ENCODE measurements at regions not wholly inside any gene's neighbourhood (a gene's known extent, or its start where the extent isn't known, plus 50 kb on each side); places are given as distances from the start of the nearest gene placed in this dataset.
"Not testable (repeated sequence)": the region's sequence is repeated elsewhere in the genome, so short reads cannot be mapped to it uniquely, and the experiment has no call there.

DNA sequence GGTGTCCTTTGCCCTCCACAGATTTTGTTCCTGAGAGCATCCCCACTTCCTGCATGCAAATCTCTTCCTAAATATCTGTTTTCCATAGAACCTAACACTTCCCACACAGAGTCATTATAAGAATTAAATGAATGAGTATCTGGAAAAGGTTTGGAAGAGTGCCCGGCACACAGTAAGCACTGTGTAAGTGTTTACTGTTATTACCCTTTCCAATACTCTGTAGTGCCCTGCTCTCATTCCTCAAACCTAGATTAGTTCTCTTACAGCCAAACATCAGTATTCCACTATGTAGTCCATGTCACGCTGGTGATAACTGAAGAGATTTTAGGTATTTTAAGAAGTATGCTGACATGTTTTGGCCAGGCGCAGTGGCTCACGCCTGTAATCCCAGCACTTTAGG lies 57.3 kb upstream of the PHF21A start:
- no peak for TF ChIP-seq POLR2A (IDR thresholded peaks at IDR 0.05)
- TF ChIP-seq, protein P1, sequence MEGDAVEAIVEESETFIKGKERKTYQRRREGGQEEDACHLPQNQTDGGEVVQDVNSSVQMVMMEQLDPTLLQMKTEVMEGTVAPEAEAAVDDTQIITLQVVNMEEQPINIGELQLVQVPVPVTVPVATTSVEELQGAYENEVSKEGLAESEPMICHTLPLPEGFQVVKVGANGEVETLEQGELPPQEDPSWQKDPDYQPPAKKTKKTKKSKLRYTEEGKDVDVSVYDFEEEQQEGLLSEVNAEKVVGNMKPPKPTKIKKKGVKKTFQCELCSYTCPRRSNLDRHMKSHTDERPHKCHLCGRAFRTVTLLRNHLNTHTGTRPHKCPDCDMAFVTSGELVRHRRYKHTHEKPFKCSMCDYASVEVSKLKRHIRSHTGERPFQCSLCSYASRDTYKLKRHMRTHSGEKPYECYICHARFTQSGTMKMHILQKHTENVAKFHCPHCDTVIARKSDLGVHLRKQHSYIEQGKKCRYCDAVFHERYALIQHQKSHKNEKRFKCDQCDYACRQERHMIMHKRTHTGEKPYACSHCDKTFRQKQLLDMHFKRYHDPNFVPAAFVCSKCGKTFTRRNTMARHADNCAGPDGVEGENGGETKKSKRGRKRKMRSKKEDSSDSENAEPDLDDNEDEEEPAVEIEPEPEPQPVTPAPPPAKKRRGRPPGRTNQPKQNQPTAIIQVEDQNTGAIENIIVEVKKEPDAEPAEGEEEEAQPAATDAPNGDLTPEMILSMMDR (IDR thresholded peaks at IDR 0.05), result no peak
- WGBS, 2 donors, result 82 to 86% methylated on average over 4 of the region's 4 CpGs
- intact Hi-C loops (cut with DNase I), result no loop called here
- Histone ChIP-seq H3K27ac (no peak overlapping the region), H3K4me3 (no peak overlapping the region), H3K36me3 (replicated peaks in 1 of 2; ENCODE audit: insufficient read depth in 1 of 2, low read depth in 2 of 2) (no peaks in the 10 kb centered on the region), H3K9me3 (no peaks in the 10 kb centered on the region), H3K4me1 (no peaks in the 10 kb centered on the region), H3K27me3 (no peaks in the 10 kb centered on the region)
- DNase-seq, result no peak
- ATAC-seq, result no peak

DNA sequence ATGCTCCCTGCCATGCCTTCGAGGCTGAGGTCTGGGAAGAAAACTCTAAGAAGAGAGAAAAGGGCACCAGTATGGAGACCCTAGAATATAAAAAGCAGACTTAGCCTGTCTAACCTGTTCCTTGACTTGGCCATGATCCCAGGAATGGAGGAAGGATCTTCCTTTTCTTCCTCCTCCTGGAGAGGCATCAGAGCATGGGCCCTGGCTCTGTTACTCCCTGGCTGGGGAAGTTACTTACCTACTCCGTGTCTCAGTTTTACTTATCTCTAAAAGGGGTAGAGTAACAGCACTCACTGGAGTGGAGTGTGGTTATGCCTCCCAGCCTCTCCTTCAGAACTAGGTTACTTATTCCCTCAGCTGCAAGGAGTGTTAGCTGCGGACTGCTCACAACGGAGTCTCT lies 55.2 kb upstream of the PHF21A start:
- DNase-seq (no peak), ATAC-seq (no peak)
- no peaks in the 10 kb centered on the region for H3K4me1 ChIP-seq
- H3K27me3 ChIP-seq, result no peaks in the 10 kb centered on the region
- H3K4me3 ChIP-seq, result no peak overlapping the region
- 67 to 76% methylated on average over 4 of the region's 4 CpGs for WGBS, 2 donors
- no peak for TF ChIP-seq POLR2A (IDR thresholded peaks at IDR 0.05)
- TF ChIP-seq, protein P1 (IDR thresholded peaks at IDR 0.05), result no peak
- H3K9me3 ChIP-seq, result no peaks in the 10 kb centered on the region
- intact Hi-C loops (cut with DNase I), result no loop called here
- H3K36me3 ChIP-seq (replicated peaks in 1 of 2; ENCODE audit: insufficient read depth in 1 of 2, low read depth in 2 of 2), result no peaks in the 10 kb centered on the region
- no peak overlapping the region for H3K27ac ChIP-seq

DNA sequence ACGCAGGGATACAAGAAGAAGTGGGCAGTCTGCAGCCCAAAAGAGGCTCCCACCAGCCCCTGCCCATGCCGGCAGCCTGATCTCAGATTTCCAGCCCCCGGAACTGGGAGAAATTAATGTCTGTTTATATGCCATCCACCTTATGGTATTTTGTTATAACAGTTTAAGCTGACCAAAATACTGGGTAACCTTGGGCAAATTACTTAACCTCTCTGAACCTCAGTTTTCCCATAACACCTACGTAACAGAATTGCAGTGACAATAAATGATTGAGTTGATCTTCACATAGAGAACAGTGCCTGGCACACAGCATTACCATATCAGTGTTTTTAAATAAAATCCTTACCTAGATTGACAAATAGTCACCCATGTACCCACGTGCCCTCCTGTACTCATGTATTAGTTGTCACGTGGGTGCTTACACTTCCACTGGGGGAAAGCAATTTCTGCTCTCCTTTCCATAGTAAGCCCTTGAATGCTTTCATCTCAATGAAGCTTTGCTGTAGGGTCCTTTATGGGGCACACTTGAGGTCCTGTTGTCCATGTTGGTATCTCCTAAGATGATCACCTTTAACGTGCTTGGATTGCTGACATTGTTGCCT lies 54.2 kb upstream of the PHF21A start:
- intact Hi-C loops (cut with DNase I), result no loop called here
- H3K27ac ChIP-seq, result no peak overlapping the region
- peaks cover 5% of the 10 kb centered on the region for H3K4me1 ChIP-seq
- TF ChIP-seq POLR2A (IDR thresholded peaks at IDR 0.05), result no peak
- TF ChIP-seq, protein P1 (IDR thresholded peaks at IDR 0.05), result no peak
- no peak overlapping the region for H3K4me3 ChIP-seq
- H3K36me3 ChIP-seq (replicated peaks in 1 of 2; ENCODE audit: insufficient read depth in 1 of 2, low read depth in 2 of 2), result no peaks in the 10 kb centered on the region
- 58 to 67% methylated on average over 7 of the region's 7 CpGs for WGBS, 2 donors
- DNase-seq, result no peak
- H3K27me3 ChIP-seq, result no peaks in the 10 kb centered on the region
- no peak for ATAC-seq
- no peaks in the 10 kb centered on the region for H3K9me3 ChIP-seq

DNA sequence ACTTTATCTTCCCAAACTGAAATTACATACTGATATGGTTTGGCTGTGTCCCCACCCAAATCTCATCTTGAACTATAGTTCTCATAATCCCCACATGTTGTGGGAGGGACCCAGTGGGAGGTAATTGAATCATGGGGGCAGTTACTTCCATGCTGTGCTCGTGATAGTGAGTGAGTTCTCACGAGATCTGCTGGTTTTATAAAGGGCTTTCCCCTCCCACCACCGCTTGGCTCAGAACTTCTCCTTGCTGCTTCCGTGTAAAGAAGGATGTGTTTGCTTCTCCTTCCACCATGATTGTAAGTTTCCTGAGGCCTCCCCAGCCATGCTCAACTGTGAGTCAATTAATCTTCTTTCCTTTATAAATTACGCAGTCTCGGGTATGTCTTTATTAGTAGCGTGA lies 50.4 kb upstream of the PHF21A start:
- H3K27me3 ChIP-seq; H3K27ac ChIP-seq; H3K36me3 ChIP-seq (replicated peaks in 1 of 2; ENCODE audit: insufficient read depth in 1 of 2, low read depth in 2 of 2); DNase-seq; ATAC-seq; H3K4me3 ChIP-seq; intact Hi-C loops (cut with DNase I); H3K4me1 ChIP-seq; H3K9me3 ChIP-seq: not testable (repeated sequence)
- WGBS, 2 donors, result 70 to 85% methylated on average over 7 of the region's 7 CpGs
